22Rv1 (cell line): ENCODE measurements at regions not wholly inside any gene's neighbourhood (a gene's known extent, or its start where the extent isn't known, plus 50 kb on each side); places are given as distances from the start of the nearest gene placed in this dataset.

ENCODE experiments used
- CTCF ChIP-seq: fragments of 450-650 bp; IDR thresholded peaks from 2 replicates; pipeline ENCODE4 v1.5.1; 2017; ENCODE audit warnings: mild to moderate bottlenecking
- ZFX ChIP-seq: fragments of 450-650 bp; IDR thresholded peaks from 2 replicates; pipeline ENCODE4 v1.6.1; 2017; ENCODE audit warnings: antibody characterized with exemption, borderline replicate concordance

GRCh38 chr4:128623508-128624215 is 185.8 kb upstream of the JADE1 start:
- no peak for TF ChIP-seq CTCF
- TF ChIP-seq ZFX, result no peak
